HL-60 (cell line): ENCODE measurements at regions not wholly inside any gene's neighbourhood (a gene's known extent, or its start where the extent isn't known, plus 50 kb on each side); places are given as distances from the start of the nearest gene placed in this dataset.

ENCODE experiments used
- DNase-seq, 2 experiments: peaks; one replicate each; pipeline ENCODE4 v3.0.0-alpha.2; 2010 to 2020; ENCODE audit warnings: low read depth in 1 of 2, low spot score in 1 of 2
- H3K27ac ChIP-seq: fragments of 250-450 bp; sonication (Bioruptor Pico); replicated peaks from 2 replicates; pipeline ENCODE4 v1.5.1; 2020; ENCODE audit warnings: mild to moderate bottlenecking, moderate library complexity
- H3K27me3 ChIP-seq: fragments of 250-450 bp; sonication (Bioruptor Pico); 2 replicates; pipeline ENCODE4 v1.5.1; 2021; ENCODE audit warnings: mild to moderate bottlenecking, moderate library complexity; ENCODE audit not compliant: insufficient read depth, poor library complexity, severe bottlenecking
- H3K4me3 ChIP-seq: replicated peaks from 2 replicates; pipeline ENCODE4 v1.5.1; 2011; ENCODE audit warnings: mild to moderate bottlenecking, control low read depth, low read length; ENCODE audit not compliant: insufficient read depth
- CTCF ChIP-seq: IDR thresholded peaks from one replicate; pipeline ENCODE4 v1.5.1; 2011; ENCODE audit warnings: low read length, control low read depth, inconsistent platforms; ENCODE audit not compliant: insufficient read depth
- GABPA ChIP-seq: IDR thresholded peaks from 2 replicates; pipeline ENCODE4 v1.6.1; 2012; ENCODE audit warnings: low read depth
- POLR2AphosphoS5 ChIP-seq: IDR thresholded peaks from 2 replicates; pipeline ENCODE4 v1.6.1; 2012; ENCODE audit warnings: low read depth
- REST ChIP-seq: IDR thresholded peaks from 2 replicates; pipeline ENCODE4 v1.6.1; 2012; ENCODE audit warnings: low read depth; ENCODE audit not compliant: insufficient replicate concordance
- SPI1 ChIP-seq: IDR thresholded peaks from 2 replicates; pipeline ENCODE4 v1.6.1; 2012; ENCODE audit warnings: low read depth, mild to moderate bottlenecking, borderline replicate concordance

- no peak overlapping the region for H3K4me3 ChIP-seq
- TF ChIP-seq POLR2AphosphoS5 (no peak), CTCF (no peak), REST (no peak), SPI1 (no peak), GABPA (no peak)
- H3K27me3 ChIP-seq, result no peaks in the 10 kb centered on the region
- DNase-seq, result no peak
- H3K27ac ChIP-seq, result no peak overlapping the region
Measured at GRCh38 chr6:167763056-167763944, 63.4 kb upstream of the AFDN start.

- TF ChIP-seq POLR2AphosphoS5 (no peak), GABPA (no peak), REST (no peak), SPI1 (no peak), CTCF (no peak)
- Histone ChIP-seq H3K27ac (no peak overlapping the region), H3K4me3 (no peak overlapping the region), H3K27me3 (no peaks in the 10 kb centered on the region)
- DNase-seq, result no peak
Measured at GRCh38 chr6:167764215-167764614, 62.5 kb upstream of the AFDN start.

GRCh38 chr6:167764713-167765479, 61.8 kb upstream of the AFDN start:
- no peaks in the 10 kb centered on the region for H3K27me3 ChIP-seq
- H3K4me3 ChIP-seq, result no peak overlapping the region
- no peak for TF ChIP-seq GABPA
- no peak for TF ChIP-seq CTCF
- no peak for TF ChIP-seq REST
- no peak for TF ChIP-seq POLR2AphosphoS5
- no peak for TF ChIP-seq SPI1
- H3K27ac ChIP-seq, result no peak overlapping the region
- DNase-seq, result no peak
